GM21723 (cell line): ENCODE measurements at regions not wholly inside any gene's neighbourhood (a gene's known extent, or its start where the extent isn't known, plus 50 kb on each side); places are given as distances from the start of the nearest gene placed in this dataset.

Experiments
- ATAC-seq: cut with Tn5 transposase; IDR thresholded peaks from one replicate; pipeline ENCODE4 v1.9.1; 2021; ENCODE audit warnings: mild to moderate bottlenecking, moderate library complexity; ENCODE audit not compliant: unreplicated experiment

DNA sequence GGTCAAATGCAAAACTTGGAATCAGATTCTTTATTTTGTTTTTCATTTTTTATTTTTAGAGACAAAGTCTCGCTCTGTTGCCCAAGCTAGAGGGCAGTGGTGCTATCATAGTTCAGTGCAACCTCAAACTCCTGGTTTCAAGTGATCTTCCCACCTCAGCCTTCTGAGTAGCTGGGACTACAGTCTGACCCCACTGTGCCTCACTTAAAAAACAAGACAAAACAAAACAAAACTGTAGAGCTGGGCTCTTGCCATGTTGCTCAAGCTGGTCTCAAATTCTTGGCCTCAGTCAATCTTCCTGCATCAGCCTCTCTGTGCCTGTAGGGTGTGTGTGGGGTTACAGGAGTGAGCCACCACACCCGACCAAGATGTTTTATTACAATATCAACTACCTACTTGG is 396.0 kb upstream of the USP24 start:
- no peak for ATAC-seq

DNA sequence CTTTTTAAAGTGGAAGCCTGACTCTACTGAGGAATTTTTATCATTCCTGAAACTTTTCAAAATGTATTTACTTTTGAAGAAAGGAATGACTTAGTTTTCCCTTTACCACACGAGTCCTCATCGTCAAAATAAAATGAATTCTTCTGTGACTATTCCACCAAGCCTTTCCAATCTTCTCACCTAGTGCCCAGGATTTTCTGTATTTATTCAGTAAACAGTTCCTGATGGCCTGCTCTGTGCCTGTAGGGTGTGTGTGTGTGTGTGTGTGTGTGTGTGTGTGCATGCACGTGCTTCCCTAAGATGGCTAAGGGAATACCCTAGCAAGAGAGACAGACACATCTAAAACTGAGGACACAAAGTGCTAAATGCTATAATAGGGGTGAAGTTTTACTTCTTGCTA is 395.0 kb upstream of the USP24 start:
- ATAC-seq, result no peak

DNA sequence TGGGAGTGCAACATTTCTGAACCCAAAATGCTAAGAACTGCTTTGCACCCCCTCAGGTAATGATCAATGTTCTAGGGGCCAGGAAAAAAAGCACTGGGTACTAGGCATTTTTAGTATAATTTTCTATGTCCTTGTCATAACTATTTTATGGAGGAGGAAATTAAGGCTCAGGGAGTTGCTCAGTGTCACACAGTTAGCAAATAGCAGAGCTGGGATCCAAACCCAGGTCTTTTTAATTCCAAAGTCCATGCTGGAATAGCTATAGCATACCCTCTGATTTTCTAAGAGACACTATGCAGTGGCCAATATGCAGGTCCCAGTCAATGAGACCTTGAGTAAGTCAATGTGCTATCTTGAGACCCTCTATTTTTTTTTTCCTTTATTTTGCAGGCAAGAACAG is 394.5 kb upstream of the USP24 start:
- no peak for ATAC-seq

DNA sequence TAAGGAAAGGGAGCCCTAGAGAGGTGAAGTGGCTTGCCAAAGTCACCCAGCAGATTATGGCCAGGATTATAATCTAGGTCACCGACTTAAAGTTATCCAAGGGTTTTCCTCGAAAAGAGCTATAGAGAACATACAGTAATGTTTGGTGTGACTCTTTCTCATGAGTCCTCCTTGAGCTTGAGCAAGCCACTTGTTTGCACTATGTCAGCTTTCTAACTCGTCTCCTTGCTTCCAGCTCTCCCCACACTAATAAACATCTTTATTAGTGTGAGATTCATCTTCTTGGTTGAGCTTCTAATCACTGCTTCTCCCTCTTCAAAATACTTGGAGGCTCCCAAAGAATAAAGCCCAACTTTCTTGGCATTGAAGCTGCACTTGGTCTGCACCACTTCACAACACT is 390.0 kb upstream of the USP24 start:
- ATAC-seq, result no peak

DNA sequence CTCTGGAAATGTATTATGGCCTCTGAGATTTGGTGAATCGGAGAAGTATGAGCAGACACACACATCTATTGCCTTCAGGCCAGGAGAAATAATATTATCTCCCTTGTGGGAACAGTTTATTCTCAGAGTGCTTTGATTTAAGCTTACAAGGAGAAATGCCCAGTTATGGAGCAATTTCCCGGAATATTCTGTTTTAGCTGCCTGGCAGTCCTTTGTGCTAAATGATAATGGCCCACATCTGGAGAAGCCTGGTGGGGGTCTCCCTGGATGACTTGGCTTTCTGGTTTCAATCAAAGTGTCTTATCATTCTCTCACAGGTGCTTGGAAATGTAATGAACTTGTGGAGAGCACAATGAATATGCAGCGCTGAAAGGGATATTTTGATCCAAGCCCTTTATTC is 389.6 kb upstream of the USP24 start:
- no peak for ATAC-seq

DNA sequence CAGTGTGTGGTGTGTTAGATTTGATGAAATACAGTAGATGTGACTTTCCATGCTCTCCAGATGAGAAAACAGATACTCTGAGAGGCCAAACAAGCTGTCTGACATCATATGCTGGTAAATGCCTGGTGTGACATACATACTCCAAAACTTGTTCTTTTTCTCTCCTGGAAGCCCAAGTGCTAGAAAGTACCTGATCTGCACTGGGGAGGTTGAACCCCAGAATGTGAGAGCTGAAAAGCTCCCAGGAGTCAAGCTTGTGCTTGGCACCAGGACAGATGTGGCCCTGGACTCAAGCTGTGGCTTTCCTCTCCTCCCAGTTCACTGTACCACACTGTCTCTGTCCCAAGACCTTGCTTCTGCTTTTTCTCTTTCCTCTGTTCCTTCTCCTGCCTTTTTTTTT is 389.0 kb upstream of the USP24 start:
- no peak for ATAC-seq

DNA sequence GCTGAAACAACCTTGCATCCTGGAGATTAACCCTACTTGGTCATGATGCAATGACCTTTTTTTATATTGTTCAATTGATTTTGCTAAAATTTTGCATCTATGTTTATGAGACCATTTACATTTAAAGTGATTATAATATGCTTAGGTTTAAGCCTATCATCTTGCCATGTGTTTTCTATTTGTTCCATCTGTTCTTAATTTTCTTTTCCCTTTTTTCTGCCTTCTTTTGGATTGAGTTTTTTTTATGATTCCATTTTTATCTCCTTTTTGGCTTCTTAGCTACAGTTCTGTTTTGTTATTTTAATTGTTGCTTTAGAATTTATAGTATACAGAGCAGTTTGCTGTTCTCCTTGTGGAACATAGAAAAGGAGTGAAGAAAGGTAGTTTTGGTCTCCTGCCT is 385.1 kb upstream of the USP24 start:
- no peak for ATAC-seq

DNA sequence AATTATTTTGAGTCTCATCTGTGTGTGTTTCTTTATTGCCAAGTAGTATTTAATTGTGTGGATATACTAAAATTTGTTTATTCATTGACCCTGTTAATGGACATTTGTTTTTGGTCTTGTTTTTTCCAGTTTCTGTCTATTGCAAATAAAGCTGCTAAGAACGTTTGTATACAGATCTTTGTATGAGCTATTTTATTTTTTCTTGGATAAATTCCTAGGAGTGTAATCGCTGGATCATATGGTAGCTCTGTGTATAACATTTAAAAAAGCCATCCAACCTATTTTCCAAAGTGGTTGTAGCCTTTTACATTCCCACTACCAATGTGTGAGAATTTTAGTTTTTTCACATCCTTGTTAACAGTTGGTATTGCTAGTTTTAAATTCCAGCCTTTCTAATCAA is 382.7 kb upstream of the USP24 start:
- ATAC-seq, result no peak

DNA sequence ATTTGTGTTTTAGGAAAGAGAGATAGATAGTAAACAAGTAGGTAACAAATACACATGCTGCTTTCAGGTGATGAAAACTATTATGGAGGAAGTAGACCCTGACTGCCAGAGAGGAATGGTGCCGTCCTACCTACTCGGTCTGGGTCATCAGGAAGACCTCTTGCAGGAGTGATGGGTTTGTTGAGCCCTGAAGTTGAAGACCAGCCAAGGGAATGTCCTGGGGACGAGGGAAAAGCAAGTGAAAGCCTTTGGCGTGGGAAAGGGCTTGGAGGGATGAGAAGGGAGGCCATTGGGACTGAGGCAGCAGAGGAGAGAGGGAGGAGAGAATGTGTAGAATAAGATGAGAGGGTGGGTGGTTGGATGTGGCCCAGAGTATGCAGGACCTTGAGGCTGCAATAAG is 379.5 kb upstream of the USP24 start:
- ATAC-seq, result no peak

DNA sequence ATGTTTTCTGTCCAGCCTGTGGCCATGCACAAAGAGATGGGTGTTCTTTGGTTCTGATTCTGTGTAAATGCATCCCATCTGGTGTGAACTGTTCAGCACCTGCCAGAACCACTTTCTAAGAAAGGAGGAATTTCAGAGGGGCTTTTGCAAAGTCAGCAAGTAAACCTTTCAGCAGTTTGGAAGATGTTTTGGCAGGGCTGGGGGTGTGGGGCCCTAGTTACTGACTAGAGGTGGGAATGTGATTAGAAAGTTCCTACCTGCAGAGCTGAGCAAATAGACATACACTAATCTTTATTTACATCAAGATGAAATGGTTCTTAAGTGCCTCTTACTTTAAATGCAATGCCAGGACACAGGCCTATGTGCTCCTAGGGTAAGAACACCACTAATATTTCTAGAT is 378.1 kb upstream of the USP24 start:
- ATAC-seq, result no peak

DNA sequence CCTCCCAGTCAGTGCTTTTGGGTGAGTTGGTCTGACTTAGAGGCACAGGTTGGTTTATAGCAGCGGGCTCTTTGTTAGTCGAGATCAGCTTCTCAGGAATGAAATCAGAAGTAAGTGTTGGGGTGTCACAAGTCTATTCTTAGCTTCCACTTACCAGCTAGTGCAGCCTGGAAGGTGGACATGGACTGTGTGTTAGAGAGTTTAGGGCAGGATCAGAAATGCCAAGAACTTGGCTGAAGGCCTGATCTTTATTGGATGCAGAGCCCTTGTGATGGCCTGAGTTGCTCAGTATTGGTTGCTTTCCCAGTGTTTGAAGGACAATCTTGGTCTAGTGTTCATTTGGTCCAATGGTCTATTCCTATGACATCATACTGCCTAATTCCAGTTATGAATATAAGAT is 377.0 kb upstream of the USP24 start:
- ATAC-seq, result no peak

DNA sequence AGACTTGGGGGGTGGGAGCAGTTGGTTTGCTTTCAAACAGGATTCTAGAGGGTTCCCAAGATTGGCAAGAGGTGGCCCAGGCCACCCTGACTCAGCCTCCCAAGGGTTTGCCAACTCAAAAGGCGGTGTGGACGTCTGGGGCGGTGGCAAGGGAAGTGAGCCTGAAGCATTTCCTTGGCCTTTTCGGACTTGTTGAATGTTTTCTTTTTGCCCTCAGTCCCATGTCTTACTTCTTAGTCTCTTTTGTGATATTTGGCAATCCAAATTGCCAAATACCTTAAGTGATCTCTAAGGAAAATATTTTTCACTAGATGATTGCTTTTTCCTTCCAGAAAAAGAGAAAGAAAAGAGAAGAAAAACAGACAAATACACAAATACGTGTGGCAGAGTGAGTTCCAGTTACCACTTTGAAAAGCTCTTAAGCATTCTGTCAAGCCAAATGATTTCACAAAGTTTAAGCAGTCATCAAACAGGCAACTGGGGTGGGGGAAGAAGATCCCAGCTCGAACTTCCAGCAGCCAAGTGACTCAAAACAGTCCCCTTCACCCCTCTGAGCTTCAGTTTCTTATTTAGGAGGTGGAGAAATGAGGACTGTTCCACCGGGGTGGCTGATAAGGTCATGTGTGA is 374.6 kb upstream of the USP24 start:
- no peak for ATAC-seq

DNA sequence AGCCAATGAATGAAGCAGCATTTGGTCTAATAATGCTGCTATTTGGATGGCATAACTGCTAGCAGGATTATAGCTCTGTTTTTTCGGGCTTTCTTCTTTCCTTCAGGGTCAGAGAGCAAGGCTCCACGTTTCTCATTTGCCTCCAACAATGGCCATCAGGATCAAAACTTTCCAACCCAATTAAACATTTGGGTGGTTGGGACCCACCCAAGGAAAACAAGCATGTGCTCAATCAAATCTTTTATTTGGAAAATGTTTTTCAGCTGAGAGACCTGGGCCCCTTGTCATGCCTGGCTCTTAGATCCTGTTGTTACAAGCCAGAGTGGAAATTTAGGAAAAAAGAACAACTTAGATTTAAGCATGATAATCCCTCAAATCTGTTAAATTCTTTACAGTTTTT is 373.1 kb upstream of the USP24 start:
- ATAC-seq, result no peak

DNA sequence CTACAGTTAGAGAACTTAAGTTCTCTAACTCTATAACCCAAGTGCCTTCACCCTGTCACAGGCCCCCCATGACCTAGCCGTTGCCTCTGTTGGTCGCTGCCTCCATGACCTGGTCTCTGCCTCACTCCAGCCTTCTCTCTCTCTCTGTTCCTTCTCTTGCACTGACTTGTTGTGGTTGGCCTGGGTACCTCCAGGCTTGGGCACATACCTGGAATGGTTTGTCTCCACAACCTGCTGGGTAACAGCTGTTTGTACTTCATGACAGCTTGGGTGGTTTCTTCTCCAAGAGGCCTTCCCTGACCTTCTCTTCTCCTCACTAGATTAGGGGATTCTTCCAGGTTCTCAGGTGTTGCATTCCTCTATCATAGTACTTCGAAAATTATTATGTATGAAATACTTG is 371.6 kb upstream of the USP24 start:
- no peak for ATAC-seq

DNA sequence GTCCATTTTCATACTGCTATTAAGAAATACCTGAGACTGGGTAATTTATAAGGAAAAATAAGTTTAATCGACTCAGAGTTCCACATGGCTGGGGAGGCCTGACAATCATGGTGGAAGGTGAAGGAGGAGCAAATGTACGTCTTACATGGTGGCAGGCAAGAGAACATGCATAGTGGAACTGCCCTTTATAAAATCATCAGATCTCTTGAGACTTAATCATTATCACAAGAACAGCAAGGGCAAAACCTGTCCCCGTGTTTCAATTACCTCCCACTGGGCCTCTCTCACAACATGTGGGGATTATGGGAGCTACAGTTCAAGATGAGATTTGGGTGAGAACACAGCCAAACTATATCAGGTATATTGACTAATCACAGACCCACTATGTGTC is 370.2 kb upstream of the USP24 start:
- no peak for ATAC-seq

DNA sequence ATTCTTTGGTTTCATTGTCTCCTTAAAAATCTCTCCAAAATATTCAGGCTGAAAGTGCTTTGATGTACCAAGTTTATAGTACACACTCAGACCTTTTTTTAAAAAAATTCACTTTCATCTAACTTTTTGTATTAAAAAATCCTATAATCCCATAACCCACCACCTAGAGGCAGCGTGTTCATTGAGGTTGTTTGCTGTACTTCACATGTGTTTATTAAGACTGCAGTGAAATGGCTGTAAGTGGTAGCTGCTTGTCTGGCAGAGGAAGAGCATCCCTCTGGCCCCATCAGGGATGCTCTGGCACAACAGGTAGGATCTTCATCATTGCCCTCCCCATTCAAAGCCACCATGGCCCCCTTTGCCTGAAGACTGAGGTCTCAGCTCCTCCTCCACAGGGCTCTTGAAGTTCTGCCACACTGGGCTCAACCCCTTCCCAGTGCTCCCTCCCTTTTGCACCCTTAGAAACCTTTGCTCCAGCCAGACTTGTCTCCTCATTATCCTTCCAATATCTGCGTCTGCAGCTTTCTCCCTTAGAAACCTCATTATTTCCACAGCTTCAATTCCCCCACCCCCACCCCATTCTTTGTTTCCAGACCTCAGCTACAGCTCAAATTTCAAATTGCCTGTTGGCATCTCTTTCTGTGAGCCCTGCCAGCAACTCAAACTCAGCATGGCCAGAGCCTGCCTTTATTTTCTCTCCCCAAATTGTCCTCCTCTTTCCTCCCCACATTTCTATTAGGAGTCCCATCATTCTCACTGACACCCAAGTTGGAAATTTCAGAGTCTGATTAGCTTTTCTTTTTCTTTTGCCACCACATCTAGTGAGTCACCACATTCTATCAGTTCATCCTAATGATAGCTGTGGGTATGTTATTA is 369.6 kb upstream of the USP24 start:
- no peak for ATAC-seq

DNA sequence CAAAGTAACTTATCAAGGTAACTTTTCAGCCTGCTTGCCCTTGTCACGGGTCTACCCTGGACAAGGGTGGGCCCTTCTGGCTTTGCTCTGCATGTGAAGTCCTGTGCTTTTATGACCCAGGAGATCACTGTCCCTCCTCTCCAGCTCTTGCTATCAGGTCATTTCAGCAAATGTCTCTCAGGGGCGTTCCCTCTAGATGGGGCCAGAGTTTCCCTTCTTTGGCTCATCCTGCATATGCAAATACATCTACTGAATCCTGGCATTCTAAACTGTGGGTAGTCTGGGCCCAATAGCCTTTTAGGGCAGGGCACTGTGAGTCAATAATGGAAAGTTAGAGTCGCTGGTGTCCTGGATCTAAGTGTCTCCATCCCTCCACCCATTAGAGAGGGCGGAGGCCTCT is 366.9 kb upstream of the USP24 start:
- no peak for ATAC-seq

DNA sequence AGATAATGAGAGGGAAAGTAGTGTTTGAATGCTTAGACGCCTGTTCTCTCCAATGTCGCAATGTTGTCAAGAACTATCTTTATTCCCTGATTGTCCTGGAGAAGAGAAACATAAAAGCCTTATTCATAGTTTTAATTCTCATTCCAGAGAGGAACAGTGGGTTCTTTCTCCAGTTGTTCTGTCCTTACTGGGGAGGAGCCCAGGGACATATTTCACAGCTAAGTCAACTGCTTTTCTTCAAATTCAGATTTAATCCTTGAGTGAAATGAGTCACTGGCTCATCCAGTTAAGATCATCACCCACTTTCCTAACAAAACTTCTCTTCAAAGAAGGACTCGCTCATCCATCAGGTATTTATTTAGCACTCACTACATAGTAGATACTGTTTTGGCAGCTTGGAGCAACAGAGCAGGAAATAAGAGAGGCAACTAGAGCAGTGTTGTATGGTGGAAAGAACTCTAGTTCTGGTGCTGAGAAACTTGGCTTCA is 365.7 kb upstream of the USP24 start:
- no peak for ATAC-seq

DNA sequence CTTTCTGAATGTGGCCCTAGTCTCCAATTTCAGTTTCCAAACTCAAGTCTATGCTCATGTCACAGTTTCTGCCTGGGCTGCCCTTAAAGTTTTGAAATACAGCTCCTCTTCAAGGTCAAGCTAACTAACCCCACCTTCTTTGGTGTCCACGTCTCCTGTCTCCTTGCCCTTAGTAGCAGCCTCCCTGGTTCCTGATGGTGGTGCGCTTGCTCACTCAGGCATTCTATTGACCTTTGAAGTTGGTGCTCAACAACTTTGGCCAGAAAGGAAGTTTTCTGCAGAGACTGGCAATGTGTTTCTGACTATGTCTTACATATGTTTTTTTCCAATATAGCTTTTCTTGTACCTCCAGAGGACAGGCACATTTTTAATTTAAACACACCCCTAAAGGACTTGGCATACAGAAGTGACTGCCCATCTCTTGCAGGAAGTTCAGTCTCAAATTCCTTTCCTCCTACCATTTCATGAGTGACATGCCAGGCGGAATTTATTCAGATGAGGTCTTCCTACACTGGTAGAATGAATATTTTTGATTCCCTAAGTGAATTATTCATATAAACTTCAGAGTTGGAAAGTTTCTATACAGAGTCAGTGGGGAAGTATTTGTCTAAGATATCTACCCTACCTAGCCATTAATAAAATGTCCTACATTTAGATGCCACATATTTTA is 364.3 kb upstream of the USP24 start:
- ATAC-seq, result no peak

DNA sequence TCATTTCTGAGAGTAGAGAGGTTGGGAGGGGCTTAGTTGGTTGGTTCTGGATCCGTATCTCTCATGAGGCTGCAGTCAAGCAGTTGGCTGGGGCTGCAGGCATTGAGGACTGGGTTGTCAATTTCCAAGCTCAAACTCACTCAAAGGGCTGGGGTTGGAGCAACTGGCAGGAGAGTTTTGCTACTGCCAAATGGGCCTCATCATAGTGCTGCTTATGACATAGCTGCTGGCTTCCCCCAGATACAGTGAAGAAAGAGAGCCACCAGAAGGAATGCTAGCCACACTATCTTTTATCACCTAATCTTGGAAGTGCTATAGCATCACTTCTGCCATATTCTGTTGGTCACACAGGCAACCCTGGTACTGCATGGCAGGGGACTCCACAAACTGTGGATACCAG is 363.5 kb upstream of the USP24 start:
- no peak for ATAC-seq

DNA sequence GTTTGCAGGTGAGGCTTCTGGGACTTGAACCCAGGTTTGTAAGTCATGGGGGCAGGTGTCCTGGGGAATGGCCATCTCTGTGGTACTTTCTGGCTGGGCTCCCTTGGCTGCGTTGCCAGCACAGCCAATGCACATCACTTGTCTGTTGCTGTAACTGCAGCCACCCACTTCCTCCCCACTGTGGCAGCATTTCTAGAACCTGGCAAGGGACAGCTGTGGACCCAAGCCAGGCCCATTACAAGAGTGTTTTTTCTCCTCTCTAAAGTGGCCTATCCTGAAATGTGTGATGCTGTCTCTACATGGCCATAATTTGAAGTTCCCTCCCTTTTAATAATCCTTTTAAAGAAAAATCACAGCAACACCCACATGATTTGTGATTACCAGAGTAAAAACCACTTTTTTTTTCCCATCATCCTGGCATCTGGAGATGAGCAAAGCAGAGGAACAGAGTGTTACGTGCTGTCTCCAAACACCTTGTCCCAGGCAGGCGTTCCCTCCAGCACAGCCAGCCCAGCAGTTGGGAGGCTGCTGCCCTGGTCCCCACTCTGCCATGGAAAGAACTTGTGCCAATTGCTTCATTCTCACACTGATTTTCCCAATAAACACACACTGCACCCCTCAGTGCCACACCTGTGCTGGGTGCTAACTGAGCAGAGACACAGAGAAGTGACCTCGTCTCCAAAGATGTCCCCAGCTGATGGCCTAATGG is 360.6 kb upstream of the USP24 start:
- no peak for ATAC-seq
